NOMO-1 treated with dmso at 0.1 percent for 144 hours (cell line): ENCODE measurements at regions not wholly inside any gene's neighbourhood (a gene's known extent, or its start where the extent isn't known, plus 50 kb on each side); places are given as distances from the start of the nearest gene placed in this dataset.

ENCODE experiments used
- DNase-seq: peaks from one replicate; lab custom pipeline; 2025; ENCODE audit not compliant: unreplicated experiment; lab: John Stamatoyannopoulos, UW

- no peak for DNase-seq
These were observed 228.2 kb upstream of the KLF4 start for GRCh38 chr9:107717529-107718314.

GRCh38 chr9:107715740-107716139 is 226.2 kb upstream of the KLF4 start:
- no peak for DNase-seq

GRCh38 chr9:107713470-107713869 is 223.9 kb upstream of the KLF4 start:
- DNase-seq = no peak

GRCh38 chr9:107712390-107712789 is 222.8 kb upstream of the KLF4 start:
- peak; percentile 25 for DNase-seq

- no peak for DNase-seq
These were observed 222.0 kb upstream of the KLF4 start for GRCh38 chr9:107711542-107711941.

- DNase-seq = no peak
These were observed 221.4 kb upstream of the KLF4 start for GRCh38 chr9:107710953-107711352.

- DNase-seq = no peak
These were observed 221.0 kb upstream of the KLF4 start for GRCh38 chr9:107710546-107710945.

GRCh38 chr9:107708791-107709190 is 219.2 kb upstream of the KLF4 start:
- DNase-seq = no peak

- DNase-seq = no peak
These were observed 218.4 kb upstream of the KLF4 start for GRCh38 chr9:107707915-107708441.

GRCh38 chr9:107707428-107707837 is 217.9 kb upstream of the KLF4 start:
- no peak for DNase-seq

- no peak for DNase-seq
These were observed 217.3 kb upstream of the KLF4 start for GRCh38 chr9:107706701-107707427.

- DNase-seq = no peak
These were observed 216.0 kb upstream of the KLF4 start for GRCh38 chr9:107705521-107705920.

- no peak for DNase-seq
These were observed 215.2 kb upstream of the KLF4 start for GRCh38 chr9:107704774-107705173.

GRCh38 chr9:107703651-107704050 is 214.1 kb upstream of the KLF4 start:
- no peak for DNase-seq

GRCh38 chr9:107700847-107701246 is 211.3 kb upstream of the KLF4 start:
- no peak for DNase-seq

- DNase-seq = no peak
These were observed 209.7 kb upstream of the KLF4 start for GRCh38 chr9:107699231-107699630.

- DNase-seq = no peak
These were observed 209.2 kb upstream of the KLF4 start for GRCh38 chr9:107698779-107699178.

- no peak for DNase-seq
These were observed 206.7 kb upstream of the KLF4 start for GRCh38 chr9:107696302-107696701.

- no peak for DNase-seq
These were observed 204.8 kb upstream of the KLF4 start for GRCh38 chr9:107694390-107694789.

GRCh38 chr9:107693625-107694326 is 204.2 kb upstream of the KLF4 start:
- no peak for DNase-seq

- DNase-seq = no peak
These were observed 202.1 kb upstream of the KLF4 start for GRCh38 chr9:107691664-107692063.

- no peak for DNase-seq
These were observed 200.5 kb upstream of the KLF4 start for GRCh38 chr9:107690021-107690420.
